Testis (tissue), 2 donors: ENCODE measurements at regions not wholly inside any gene's neighbourhood (a gene's known extent, or its start where the extent isn't known, plus 50 kb on each side); places are given as distances from the start of the nearest gene placed in this dataset.

Experiments
- DNase-seq: peaks from one replicate; pipeline ENCODE4 v3.0.0-alpha.2; 2019
- H3K27ac ChIP-seq, 2 donors: fragments of 200-600 bp; sonication (generic); one replicate each; pipeline ENCODE4 v1.5.1; 2019
- H3K27me3 ChIP-seq: fragments of 200-600 bp; sonication (generic); one replicate; pipeline ENCODE4 v1.5.1; 2019
- H3K36me3 ChIP-seq: fragments of 200-600 bp; sonication (generic); one replicate; pipeline ENCODE4 v1.5.1; 2017; ENCODE audit warnings: low read depth; ENCODE audit errors: missing control alignments
- H3K4me1 ChIP-seq: fragments of 200-600 bp; sonication (generic); one replicate; pipeline ENCODE4 v1.5.1; 2019
- H3K4me3 ChIP-seq, 2 donors: fragments of 200-600 bp; sonication (generic); one replicate each; pipeline ENCODE4 v1.5.1; 2017 to 2019
- H3K9me3 ChIP-seq: fragments of 200-600 bp; sonication (generic); one replicate; pipeline ENCODE4 v1.5.1; 2017
- POLR2A ChIP-seq: fragments of 450-650 bp; IDR thresholded peaks from one replicate; pipeline ENCODE4 v1.6.1; 2017; ENCODE audit warnings: antibody characterized with exemption, mild to moderate bottlenecking, moderate library complexity
- WGBS, 2 donors: methylation state at CpG; one replicate each; pipeline ENCODE4 v1.1.5; 2018; 5-methylcytosine and 5-hydroxymethylcytosine counted together
- intact Hi-C: fragments of 100-400 bp; cut with DNase I; formaldehyde crosslinking; loops from one replicate; pipeline ENCODE4 v1.15.1; 2023; ENCODE audit warnings: low total_unique reads
- TF ChIP-seq, protein P1 (sequence below), 3 experiments: fragments of 450-650 bp in 2 of 3; fragments of 200-600 bp in 1 of 3; sonication (generic) in 1 of 3; IDR thresholded peaks; one replicate each; pipeline ENCODE4 v1.5.1; 2016 to 2019; ENCODE audit warnings: antibody characterized with exemption in 3 of 3, mild to moderate bottlenecking in 2 of 3, moderate library complexity in 1 of 3

DNA sequence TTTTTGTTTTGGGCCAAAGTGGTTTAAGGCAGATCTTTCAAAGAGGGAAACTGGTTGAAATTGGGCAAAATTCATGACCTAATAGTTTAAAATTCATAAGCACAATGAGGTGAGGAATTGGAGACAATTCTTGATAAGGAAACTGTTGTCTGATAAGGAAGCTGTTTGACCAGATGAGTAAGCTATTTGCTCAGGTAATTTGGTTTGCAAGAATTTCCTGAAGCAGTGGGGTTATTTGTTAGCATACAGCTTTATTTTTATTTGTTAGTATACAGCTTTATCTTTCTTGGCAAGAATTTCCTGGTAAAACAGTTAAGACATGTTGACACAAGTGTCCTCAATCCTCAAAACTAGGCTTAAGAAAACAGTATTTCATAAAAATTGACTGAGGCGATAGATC, 559.0 kb downstream of the GALC start:
- intact Hi-C loops = no loop called here
- Histone ChIP-seq H3K27me3 (no peaks in the 10 kb centered on the region), H3K4me3 (no peak overlapping the region), H3K4me1 (no peaks in the 10 kb centered on the region), H3K9me3 (no peaks in the 10 kb centered on the region), H3K36me3 (no peaks in the 10 kb centered on the region), H3K27ac (no peak overlapping the region)
- DNase-seq = no peak
- WGBS, 2 donors = 90 to 91% methylated on average over 1 of the region's 1 CpG
- TF ChIP-seq POLR2A = no peak
- TF ChIP-seq, protein P1, sequence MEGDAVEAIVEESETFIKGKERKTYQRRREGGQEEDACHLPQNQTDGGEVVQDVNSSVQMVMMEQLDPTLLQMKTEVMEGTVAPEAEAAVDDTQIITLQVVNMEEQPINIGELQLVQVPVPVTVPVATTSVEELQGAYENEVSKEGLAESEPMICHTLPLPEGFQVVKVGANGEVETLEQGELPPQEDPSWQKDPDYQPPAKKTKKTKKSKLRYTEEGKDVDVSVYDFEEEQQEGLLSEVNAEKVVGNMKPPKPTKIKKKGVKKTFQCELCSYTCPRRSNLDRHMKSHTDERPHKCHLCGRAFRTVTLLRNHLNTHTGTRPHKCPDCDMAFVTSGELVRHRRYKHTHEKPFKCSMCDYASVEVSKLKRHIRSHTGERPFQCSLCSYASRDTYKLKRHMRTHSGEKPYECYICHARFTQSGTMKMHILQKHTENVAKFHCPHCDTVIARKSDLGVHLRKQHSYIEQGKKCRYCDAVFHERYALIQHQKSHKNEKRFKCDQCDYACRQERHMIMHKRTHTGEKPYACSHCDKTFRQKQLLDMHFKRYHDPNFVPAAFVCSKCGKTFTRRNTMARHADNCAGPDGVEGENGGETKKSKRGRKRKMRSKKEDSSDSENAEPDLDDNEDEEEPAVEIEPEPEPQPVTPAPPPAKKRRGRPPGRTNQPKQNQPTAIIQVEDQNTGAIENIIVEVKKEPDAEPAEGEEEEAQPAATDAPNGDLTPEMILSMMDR (IDR thresholded peaks at IDR 0.05) = no peak

DNA sequence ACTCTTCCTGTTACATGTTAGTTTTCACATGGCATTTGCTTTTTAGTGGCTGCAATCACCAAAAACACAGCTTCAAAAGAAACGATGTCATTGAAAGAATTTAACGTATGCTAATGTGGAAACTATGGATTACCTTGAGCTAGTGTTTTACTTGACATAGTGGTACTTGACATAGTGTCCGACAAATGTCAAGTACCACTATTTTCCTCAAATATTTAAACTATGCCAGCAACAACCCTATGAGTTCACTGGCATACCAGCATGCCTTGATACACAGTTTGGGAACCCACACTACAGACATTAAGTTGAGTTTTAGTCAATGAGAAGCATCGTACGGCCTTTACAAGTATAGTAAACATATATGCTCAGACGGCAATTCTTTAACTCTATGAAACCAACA, 560.3 kb downstream of the GALC start:
- intact Hi-C loops = no loop called here
- no peaks in the 10 kb centered on the region for H3K36me3 ChIP-seq
- no peak for DNase-seq
- no peak overlapping the region for H3K4me3 ChIP-seq
- H3K27me3 ChIP-seq = no peaks in the 10 kb centered on the region
- no peak for TF ChIP-seq POLR2A
- TF ChIP-seq, protein P1 (IDR thresholded peaks at IDR 0.05) = no peak
- no peaks in the 10 kb centered on the region for H3K4me1 ChIP-seq
- H3K27ac ChIP-seq = no peak overlapping the region
- H3K9me3 ChIP-seq = no peaks in the 10 kb centered on the region
- WGBS, 2 donors = 79 to 93% methylated on average over 6 of the region's 6 CpGs

DNA sequence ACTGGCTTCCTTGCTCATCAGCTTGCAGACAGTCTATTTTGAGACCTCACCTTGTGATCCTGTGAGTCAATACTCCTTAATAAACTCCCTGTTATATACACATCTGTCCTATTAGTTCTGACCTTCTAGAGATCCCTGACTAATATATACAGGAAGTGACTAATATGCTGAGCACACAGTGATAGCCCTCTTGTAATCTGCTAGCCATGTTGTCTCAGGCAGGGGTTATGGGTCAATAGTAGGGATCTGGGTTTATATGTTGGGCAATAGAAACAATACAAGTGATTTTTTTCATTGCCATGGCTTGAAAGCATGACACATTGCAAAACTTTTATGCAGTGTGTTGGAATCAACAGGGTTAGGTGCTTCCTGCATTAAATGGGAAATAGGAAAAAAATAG, 562.2 kb downstream of the GALC start:
- no peak for DNase-seq
- Histone ChIP-seq H3K9me3 (no peaks in the 10 kb centered on the region), H3K27me3 (no peaks in the 10 kb centered on the region), H3K4me3 (no peak overlapping the region), H3K4me1 (no peaks in the 10 kb centered on the region), H3K27ac (no peak overlapping the region), H3K36me3 (no peaks in the 10 kb centered on the region)
- TF ChIP-seq, protein P1 (IDR thresholded peaks at IDR 0.05) = no peak
- TF ChIP-seq POLR2A = no peak
- intact Hi-C loops = no loop called here

DNA sequence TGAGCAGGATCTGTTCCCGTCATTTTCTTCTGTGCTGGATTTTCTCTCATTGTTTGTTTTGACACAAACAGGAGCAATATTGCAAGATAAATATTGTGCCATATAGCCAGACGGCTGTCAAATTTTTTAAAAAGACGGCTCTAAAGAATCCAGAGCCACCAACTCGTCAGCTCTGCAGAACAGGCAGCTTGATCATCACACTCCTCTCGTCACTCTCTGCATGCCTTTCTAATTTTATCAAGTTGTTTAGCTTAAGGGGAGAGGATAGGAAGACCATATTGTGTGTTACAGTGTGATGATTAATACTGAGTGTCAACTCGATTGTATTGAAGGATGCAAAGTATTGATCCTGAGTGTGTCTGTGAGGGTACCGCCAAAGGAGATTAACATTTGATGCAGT, 562.8 kb downstream of the GALC start:
- intact Hi-C loops = no loop called here
- no peak for DNase-seq

DNA sequence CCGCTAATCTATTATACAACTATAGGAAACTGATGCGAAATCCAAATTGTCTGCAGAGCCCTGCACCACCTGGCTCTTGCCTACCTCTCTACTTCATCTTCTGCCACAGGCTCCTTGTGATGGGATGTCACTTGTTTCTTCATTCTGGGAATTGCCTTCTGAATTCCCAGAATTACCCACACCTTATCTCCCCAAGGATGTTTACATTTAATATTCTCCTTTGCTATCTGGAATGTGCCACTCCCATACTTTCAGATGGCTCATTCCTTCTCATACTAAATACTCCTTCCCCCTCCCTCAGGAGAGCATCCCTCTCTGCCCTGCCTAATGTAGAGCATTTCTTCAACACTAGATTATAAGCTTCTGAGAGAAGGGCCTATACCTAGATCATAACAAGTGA, 573.1 kb downstream of the GALC start:
- TF ChIP-seq, protein P1 (IDR thresholded peaks at IDR 0.05) = no peak
- TF ChIP-seq POLR2A = no peak
- intact Hi-C loops = no loop called here
- WGBS, 2 donors = 95 to 97% methylated on average over 2 of the region's 2 CpGs
- DNase-seq = no peak
- no peak overlapping the region for H3K4me3 ChIP-seq
- no peak overlapping the region for H3K27ac ChIP-seq
- H3K4me1 ChIP-seq = no peaks in the 10 kb centered on the region
- no peaks in the 10 kb centered on the region for H3K9me3 ChIP-seq
- H3K36me3 ChIP-seq = no peaks in the 10 kb centered on the region
- H3K27me3 ChIP-seq = no peaks in the 10 kb centered on the region

More for the DNA sequence above, 562.8 kb downstream of the GALC start:
- 81% methylated on average over 7 of the region's 7 CpGs for WGBS, 2 donors
- Histone ChIP-seq H3K4me3 (no peak overlapping the region), H3K4me1 (no peaks in the 10 kb centered on the region), H3K36me3 (no peaks in the 10 kb centered on the region), H3K9me3 (no peaks in the 10 kb centered on the region), H3K27me3 (no peaks in the 10 kb centered on the region), H3K27ac (no peak overlapping the region)
- no peak for TF ChIP-seq POLR2A
- TF ChIP-seq, protein P1 (IDR thresholded peaks at IDR 0.05) = no peak
